Central memory CD4-positive, alpha-beta T cell (primary cell): ENCODE measurements at regions not wholly inside any gene's neighbourhood (a gene's known extent, or its start where the extent isn't known, plus 50 kb on each side); places are given as distances from the start of the nearest gene placed in this dataset.
"Not testable (repeated sequence)": the region's sequence is repeated elsewhere in the genome, so short reads cannot be mapped to it uniquely, and the experiment has no call there.

Source experiments
- DNase-seq: peaks from one replicate; pipeline ENCODE4 v3.0.0; 2022

DNA sequence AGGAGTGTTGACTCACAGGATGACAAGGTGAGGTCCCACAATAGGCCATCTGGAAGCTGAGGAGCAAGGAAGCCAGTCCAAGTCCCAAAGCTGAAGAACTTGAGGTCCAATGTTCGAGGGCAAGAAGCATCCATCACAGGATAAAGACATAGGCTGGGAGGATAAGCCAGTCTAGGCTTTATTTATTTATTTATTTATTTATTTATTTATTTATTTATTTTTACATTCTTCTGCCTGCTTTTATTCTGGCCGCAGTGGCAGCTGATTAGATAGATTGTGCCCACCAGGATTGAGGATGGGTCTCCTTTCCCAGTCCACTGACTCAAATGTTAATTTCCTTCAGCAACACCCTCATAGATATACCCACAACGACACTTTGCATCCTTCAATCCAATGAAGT, 472.2 kb upstream of the DPPA4 start:
- DNase-seq, result no peak

DNA sequence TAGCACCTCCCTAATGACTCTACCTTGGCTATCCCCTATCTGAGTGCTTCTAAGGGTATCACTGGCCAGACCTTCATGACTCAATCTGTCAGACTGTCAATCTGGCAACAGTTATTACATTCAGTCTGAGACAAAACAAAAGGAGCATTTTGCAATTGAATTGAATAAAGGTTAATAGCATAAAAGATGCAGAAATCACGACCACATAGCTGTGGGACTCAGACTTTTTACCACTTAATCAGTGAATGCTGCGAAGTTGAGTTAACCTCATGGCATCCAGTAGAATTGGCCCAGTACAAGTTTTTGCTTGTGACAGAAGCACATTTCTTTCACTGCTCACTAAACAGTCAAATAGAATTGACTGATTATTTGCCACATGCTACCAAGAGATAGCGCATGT, 480.7 kb upstream of the DPPA4 start:
- no peak for DNase-seq

DNA sequence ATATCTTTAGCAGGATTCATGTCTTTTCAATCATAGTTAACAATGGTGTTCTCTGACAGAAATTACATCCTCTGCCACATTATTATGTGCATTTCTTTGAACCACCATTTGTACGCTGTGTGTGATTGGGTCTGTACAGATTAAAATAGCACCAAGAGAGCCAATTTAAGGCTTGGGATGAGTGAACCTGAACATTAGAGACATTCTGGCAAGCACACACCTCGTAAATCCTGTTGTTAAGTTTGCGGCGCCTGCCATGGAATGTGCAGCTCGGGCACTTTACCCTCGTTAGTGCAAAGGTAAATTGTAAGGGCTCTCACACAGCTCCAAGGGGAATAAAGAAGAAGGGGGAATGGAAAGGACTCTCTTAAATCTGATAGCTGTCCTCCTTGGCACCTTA, 482.4 kb upstream of the DPPA4 start:
- no peak for DNase-seq

DNA sequence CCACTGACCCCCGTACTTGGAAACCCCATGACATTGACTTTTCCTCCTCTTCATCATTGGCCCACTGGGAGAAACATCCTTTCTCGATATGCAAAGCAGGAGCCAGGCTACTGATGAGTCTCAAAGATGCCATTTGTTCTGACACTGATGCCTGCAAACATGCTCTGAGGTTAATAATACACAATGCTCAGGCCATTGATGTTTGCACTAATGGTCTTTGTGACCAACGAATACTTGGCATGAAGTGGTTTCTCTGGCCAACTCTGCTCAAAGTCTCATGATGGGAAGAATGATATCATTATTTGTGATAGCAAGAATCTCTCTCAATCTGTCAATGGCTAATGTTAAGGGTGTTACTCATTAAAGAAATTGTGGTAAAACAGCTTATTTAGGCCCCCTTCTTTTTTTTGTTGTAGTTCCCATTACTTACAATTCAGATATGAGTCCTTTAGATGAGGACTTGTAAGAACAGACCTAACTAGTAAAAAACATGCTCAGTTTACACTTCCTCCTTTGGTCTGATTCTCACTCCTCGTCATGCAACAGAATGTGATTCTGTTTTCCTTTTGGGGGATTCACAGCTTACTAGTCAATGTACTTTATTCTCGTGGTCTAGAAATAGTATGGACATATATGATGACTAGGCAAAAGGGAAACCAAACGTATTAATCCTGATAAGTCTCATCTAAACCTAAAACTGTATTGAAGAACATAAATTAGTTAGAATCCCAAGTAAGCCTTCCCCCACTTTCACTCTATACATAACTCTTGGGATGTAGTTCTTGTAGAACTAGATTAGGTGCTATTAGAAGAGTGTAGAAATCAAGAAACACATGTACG, 488.8 kb upstream of the DPPA4 start:
- no peak for DNase-seq

DNA sequence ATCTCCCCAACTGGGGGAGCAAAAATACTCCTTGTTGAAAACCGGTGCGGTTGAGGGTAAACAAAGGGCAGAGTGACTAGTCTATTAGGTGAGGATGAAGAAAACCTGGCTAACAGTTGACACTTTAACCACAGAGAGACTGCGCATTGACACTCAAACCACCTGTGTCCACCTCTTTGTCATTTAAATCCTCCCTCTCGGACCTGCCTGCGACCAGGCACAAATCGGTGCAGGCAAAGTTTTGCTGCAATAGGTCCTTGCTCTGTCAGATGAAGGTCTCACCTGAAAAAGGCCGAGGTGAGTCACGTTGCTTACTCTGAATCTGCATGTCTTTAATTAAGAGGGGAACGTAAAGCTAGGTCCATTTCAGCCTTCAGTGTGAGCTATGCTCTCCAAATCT, 494.1 kb upstream of the DPPA4 start:
- DNase-seq, result no peak

DNA sequence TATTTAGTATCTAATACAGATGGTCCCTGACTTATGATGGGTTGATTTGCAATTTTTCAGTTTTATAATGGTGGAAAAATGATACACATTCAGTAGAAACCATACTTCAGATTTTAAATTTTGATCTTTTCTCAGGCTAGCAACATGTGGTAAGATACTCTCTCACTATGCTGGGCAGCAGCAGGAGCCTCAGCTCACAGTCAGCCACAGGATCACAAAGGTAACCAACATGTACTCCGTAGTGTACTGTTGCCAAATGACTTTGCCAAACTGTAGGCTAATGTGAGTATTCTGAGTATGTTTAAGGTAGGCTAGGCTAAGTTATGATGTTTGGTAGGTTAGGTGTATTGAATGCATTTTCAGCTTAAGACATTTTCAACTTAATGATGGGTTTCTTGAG, 498.6 kb upstream of the DPPA4 start:
- DNase-seq, result no peak

DNA sequence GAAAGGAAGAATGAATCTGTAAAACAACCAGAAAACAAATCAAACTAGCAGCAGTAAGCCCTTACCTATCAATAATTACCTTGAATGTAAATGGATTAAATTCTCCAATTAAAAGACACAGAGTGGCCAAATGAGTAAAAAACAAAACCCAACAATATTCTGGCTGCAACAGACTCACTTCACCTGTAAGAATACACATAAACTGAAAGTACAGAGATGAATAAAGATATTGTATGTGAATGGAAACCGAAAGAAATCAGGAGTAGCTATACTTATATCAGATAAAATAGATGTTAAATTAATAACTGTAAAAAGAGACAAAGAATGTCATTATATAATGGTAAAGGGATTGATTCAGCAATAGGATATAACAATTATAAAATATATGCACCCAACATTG, 514.5 kb upstream of the DPPA4 start:
- DNase-seq, result no peak

DNA sequence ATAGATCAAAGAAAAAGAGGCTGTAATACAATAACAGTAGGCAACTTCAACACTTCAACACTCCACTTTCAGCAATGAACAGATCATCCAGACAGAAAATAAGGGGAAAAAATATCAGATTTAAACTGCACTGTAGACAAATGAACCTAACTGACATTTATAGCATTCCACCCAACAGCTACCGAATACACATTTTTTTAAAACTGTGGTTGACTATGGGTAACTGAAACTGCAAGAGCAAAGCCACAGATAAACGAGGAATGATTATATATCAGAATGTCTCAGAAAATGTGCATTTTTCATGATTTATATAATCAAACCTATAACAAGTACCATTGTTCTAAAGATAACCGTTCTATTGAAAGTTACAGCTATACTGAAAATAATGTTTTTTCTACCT, 514.9 kb upstream of the DPPA4 start:
- DNase-seq, result no peak

DNA sequence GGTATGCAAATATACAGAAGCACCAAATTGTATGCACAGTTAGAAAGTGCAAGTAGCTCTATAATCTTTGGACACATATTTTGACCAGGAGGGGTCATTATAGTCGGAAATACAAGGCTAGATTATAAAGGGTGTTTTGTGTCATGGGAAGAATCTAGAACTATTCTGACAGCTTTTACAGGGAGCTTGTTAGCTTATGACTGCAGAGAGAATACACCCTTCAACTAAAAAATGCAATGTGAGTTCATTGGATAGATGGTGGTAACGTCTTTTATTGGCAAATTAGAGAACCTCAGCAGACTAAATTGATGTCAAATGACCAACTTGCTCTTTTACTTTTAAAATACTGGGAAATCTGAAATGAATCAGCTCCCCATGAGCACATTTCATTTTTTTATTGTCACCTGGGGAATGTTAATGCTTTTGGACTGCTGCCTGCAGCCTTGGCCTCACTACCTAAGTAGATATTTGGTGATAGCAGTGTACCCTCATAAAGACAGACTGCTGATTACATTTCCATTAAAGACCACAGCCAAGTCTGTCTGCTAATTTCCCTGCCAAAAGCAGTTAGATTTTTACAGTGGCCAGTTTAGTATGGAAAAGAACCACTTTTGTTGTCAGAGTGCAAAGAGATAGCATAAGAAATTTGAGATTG, 515.9 kb upstream of the DPPA4 start:
- no peak for DNase-seq

DNA sequence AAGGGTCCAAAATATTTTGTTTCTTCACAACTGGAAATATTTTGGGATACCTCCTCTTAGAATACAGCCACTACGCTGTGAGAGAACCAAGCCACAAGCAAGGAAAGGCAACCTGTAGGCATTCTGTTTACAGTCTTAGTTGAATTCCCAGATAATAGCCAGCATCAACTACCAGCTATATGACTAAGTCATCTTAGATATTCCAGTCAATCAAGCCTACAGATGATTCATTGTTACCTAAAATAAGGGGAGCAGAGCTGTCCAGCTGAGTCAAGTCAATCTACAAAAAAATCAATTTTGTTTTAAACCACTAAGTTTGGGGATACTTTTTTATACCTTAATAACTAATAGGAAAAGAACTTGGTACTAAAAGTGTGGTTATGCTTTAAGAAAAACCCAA, 526.4 kb upstream of the DPPA4 start:
- no peak for DNase-seq

DNA sequence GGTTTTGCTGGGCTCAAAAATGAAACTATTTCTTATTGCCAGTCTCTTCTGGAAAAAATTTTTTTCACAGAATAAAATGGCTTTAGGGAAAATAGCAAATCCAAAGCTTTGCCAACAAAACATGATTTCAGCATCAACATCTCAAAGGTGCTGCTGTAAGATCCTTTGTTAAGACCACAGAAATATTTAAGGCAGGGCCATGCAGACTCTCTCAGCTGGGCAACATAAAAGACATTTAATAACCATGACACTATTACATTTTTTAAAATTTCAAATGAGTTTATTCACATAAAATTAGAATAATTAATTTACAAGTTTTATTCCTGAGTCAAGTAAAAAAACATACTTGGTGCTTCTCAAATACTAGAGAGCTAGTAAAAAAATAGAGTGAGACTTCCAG, 527.1 kb upstream of the DPPA4 start:
- DNase-seq, result no peak

DNA sequence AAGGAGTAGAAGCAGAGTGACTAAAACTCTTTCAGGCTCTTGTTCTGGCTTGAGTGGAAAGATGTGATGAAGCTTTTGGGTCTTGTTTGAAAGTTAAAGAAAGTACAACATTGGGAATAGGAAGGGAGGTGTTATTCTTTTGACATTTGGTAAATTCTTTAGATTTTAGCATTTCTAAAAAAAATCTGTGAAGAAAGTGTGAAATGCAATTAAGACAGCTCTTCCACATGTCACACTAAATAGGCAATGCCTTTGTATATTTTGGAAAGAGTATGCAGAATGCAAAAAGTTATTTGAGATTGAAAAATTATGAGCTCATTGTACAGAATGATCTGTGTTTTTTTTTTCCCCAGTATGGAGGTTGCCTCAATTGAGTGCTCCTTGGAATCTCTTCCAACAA, 532.2 kb upstream of the DPPA4 start:
- no peak for DNase-seq

DNA sequence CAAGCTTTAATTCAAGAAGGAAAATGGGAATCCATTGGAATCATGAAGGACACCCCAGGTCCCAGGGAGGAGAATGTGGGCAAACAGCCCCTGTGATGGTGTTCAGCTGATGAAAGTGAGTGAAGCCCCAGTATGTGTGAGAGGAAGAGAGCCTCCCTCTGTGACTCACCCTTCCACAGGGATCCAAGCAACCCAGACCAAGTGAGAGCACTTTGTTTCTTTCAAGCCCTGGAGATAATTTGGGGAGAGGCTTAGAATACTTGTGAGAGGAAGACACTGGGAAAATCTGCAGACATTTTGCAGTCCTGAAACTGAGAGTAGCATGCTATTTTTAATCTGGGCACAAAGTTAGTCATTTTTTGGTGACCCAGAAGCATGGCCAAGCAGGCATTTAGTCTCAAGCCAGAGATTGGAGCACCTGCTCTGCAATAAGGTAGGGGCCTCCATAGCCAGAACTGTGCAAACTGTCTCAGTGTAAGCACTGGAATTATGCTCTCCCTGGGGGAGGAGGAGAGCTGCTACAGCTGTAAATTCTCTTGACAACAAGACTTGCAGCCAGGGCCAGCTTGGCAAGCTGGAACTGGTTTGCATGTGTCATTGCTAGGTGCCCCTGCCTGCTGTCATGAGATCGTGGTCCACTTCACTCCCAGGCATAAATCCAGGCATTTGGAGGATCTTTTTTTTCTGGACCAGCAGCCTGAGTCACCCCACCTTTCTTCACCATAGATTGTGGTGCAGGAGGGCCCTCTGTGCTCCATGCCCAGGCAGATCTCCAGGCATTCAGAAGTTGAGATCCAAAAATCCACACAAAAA, 537.8 kb upstream of the DPPA4 start:
- no peak for DNase-seq

DNA sequence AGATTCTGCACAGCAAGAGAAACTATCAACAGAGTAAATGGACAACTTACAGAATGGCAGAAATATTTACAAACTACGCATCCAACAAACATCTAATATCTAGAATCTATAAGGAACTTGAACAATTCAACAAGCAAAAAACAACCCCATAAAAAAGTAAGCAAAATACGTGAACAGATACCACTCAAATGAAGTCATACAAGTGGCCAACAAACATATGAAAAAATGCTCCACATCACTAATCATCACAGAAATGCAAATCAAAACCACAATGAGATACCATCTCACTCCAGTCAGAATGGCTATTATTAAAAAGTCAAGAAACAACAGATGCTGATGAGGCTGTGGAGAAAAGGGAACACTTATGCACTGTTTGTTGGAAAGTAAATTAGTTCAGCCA, 540.3 kb upstream of the DPPA4 start:
- DNase-seq, result not testable (repeated sequence)

DNA sequence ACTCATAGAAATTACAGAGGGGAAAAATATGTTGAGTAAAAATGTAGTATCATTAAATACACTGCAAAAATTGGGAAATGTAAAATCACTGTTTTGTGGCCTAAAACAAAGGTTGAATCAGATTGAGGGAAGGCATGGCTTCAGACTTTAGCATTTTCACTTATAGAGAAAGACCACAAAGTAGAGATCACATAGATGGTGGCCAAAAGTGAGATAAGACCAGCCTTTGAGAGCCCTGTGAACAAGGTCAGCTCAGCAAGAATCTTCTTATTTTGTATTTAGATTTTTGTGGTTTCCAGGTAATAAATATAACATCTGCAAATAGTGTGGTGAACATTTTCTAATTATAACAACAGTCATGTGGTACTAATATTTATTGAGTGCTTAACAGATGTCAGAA, 544.8 kb upstream of the DPPA4 start:
- DNase-seq, result no peak

DNA sequence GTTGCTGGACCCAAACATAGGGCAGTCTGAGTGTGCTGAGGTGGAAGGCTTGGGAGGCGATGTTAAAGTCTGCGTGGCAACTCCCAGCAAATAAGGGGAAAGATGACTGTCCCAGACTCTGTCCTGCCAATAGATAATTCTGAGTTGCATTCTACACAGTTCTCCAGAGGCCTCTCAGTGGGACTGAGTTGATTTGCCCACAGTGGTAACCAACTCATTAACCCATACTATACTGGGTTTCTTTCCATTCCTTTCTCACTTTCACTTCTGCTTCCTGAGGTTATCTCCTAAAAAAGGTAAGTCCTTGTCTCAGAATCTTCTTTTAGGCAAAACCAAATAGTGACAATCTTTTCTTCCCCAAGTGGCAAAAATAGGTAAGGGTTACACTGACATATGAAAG, 549.9 kb upstream of the DPPA4 start:
- DNase-seq, result no peak

DNA sequence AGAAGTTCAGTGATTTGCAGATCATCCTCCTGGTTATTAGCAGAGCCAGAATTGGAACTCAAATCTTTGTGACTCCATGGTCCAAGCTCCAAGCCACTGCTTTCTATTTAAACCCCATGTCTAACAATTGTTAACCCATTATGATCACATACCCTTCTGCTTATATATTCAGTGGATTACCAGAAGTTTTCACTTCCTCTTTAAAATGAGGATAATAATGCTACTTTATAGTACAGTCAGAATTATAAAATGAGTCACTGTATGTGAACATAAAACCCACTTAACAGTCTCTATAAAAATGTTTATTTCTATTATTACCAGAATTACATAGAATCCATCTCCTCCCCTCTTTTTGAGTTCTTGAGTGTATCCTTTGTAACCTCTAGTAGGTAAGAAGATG, 550.7 kb upstream of the DPPA4 start:
- no peak for DNase-seq

DNA sequence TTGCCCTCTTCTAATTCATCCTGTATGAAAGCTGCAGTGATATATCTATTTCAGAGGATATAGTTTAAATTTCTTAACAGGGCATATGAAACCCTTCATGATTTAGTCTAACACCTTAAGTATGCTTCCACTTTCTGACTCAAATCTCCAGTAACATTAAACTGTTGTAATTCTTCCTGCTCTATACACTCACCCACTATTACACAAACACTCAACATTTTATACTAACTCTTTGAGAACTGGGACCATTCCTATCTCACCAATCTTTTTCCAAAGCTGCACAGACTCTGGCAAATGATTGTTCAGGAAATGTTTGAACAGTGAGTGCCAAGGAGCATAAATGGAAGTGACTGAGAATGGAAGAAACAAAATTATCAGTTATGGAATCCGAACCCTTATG, 560.4 kb upstream of the DPPA4 start:
- no peak for DNase-seq

DNA sequence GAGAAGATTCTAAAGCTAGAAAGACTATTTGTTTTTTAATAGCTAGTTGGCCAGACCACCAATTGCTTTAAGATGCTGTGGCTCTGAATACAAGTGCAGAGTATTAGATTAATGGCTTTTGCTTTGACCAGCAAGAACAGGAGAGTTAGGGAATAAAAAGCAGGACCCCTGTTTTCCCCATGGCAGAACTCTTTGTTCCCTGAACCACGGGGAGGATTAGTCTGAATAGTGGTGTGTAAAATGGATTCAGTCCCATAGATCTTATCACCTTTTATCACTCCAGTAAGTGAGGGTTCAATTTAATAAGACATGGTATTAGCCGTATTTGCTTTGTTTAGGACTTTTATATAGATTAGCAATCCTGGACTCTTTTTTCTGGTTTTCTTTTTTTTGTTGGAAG, 562.6 kb upstream of the DPPA4 start:
- no peak for DNase-seq

DNA sequence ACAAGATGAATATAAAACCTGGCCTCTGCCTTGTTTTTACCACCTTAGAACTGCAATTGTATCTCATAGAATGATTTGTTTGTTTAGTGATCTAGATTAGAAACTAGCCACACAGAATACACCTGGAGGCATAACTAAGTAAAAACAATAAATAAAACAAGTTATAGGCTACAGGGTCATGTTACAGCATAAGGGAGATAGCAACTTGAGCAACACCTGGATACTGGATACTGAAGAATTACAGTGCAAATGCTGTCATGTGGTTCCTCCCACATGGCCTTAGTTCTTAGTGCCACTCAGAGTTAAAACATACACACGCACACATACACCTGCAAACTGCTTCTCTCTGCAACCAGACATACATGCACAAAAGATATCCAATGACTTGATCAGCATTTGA, 563.4 kb upstream of the DPPA4 start:
- DNase-seq, result no peak

DNA sequence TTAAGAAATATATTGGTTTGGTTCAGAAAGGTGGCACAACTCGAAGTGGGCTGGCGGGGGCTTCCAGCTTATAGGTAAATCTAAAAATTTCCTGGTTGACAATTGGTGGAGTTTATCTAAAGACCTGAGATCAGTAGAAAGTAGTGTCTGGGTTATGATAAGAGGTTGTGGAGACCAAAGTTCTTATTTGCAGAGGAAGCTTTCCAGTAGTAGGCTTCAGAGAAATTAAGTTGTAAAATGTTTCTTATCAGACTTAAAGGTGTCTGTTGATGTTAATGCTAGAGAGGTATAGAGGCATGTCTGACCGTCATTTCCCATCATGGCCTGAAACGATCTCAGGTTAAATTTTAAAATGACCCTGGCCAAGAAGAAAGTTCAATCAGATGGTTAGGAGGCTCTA, 565.2 kb upstream of the DPPA4 start:
- DNase-seq, result no peak

DNA sequence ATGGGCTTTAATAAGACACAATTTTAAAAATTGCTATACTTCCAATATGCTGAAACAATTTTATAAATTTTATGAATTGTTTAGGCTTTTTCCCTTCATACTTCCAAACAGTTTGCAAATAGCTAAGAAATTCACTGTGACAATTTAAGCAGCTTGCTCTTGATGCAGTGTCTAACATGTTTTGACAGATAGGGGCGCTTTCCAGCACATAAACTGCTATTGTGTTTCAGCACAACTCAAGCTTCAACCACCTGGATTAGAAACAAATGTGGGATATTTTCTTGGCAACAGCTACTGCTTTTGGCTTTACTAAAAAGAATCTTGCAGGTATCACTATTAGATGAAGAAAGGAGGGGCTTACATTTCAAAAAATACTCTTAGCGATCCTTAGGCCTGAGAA, 565.8 kb upstream of the DPPA4 start:
- DNase-seq, result no peak

DNA sequence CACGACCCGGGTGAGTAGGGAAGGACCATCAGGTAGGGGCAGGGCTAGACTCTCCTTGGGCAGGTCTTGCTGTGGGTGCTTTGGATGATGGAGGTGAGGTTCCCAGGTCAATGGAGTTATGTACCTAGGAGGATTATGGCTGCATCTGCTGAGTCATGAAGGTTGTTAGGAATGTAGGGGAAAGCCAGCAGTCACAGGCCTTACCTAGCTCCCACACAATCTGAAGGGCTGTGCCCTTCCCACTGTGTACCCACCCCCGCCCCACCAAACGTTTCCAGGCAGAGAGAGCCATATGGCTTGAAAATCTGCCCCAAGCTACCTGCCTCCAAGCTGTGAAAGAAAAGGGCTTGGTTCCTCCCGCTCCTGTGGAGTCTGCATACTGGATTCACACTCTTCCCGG, 573.4 kb upstream of the DPPA4 start:
- no peak for DNase-seq

DNA sequence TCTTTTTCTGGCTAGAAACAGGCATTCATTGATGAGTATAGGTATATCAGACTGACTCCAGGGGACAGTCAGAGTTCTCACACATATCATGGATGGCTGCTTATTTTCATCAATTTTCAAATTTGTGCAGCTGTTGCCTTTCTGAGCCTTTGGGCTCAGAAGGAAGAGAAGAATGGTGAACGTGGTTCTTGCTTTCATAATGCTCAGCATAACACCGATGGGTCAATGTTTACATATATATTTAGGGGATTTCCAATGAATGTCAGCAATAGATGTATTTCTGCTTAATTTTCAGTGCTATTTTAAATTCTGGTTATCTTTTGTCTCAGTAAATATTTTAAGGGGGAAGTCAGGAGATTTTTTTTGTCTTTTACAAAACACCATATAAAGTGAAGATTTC, 581.4 kb upstream of the DPPA4 start:
- DNase-seq, result no peak
